Trophoblast cell (in vitro differentiated cells and primary cell): ENCODE measurements at regions not wholly inside any gene's neighbourhood (a gene's known extent, or its start where the extent isn't known, plus 50 kb on each side); places are given as distances from the start of the nearest gene placed in this dataset.

Source experiments
- DNase-seq, 2 donors: peaks; one replicate each; pipeline ENCODE4 v3.0.0-alpha.2; 2016
- H2AFZ ChIP-seq: 2 replicates; pipeline ENCODE4 v1.6.1; 2013; ENCODE audit warnings: low read length, moderate library complexity, mild to moderate bottlenecking; ENCODE audit not compliant: insufficient read depth, poor library complexity
- H2AK5ac ChIP-seq: 2 replicates; pipeline ENCODE4 v1.6.1; 2013; ENCODE audit warnings: mild to moderate bottlenecking, low read length
- H2BK120ac ChIP-seq: 2 replicates; pipeline ENCODE4 v1.6.1; 2013; ENCODE audit warnings: low read length, mild to moderate bottlenecking, moderate library complexity; ENCODE audit not compliant: insufficient read depth, poor library complexity
- H2BK12ac ChIP-seq: 2 replicates; pipeline ENCODE4 v1.6.1; 2013; ENCODE audit warnings: mild to moderate bottlenecking, low read length, moderate library complexity
- H2BK5ac ChIP-seq: 2 replicates; pipeline ENCODE4 v1.6.1; 2013; ENCODE audit warnings: low read length, low read depth, moderate library complexity, mild to moderate bottlenecking; ENCODE audit not compliant: poor library complexity
- H3K14ac ChIP-seq: 2 replicates; pipeline ENCODE4 v1.6.1; 2013; ENCODE audit warnings: mild to moderate bottlenecking, low read length
- H3K18ac ChIP-seq: 2 replicates; pipeline ENCODE4 v1.6.1; 2013; ENCODE audit warnings: mild to moderate bottlenecking, low read length
- H3K23ac ChIP-seq: 2 replicates; pipeline ENCODE4 v1.6.1; 2013; ENCODE audit warnings: low read length
- H3K27ac ChIP-seq: 2 replicates; pipeline ENCODE4 v1.5.1; 2013; ENCODE audit warnings: low read depth, mild to moderate bottlenecking, inconsistent platforms, low read length, moderate library complexity
- H3K27me3 ChIP-seq: 2 replicates; pipeline ENCODE4 v1.6.1; 2013; ENCODE audit warnings: inconsistent platforms, mild to moderate bottlenecking, low read length, moderate library complexity; ENCODE audit not compliant: insufficient read depth
- H3K36me3 ChIP-seq, 2 experiments: 1 replicate in 1 of 2; 2 replicates in 1 of 2; pipeline ENCODE4 v1.6.1; 2013; ENCODE audit warnings: low read length in 2 of 2, mild to moderate bottlenecking in 2 of 2, moderate library complexity in 1 of 2; ENCODE audit not compliant: insufficient read depth in 2 of 2, control insufficient read depth in 1 of 2
- H3K4ac ChIP-seq: 2 replicates; pipeline ENCODE4 v1.6.1; 2013; ENCODE audit warnings: low read depth, mild to moderate bottlenecking, low read length, moderate library complexity
- H3K4me1 ChIP-seq, 2 experiments: 1 replicate in 1 of 2; 2 replicates in 1 of 2; pipeline ENCODE4 v1.6.1; 2013; ENCODE audit warnings: low read length in 2 of 2, mild to moderate bottlenecking in 2 of 2, moderate library complexity in 1 of 2; ENCODE audit not compliant: insufficient read depth in 2 of 2, control insufficient read depth in 1 of 2
- H3K4me2 ChIP-seq: 2 replicates; pipeline ENCODE4 v1.6.1; 2013; ENCODE audit warnings: inconsistent platforms, mild to moderate bottlenecking, low read length, moderate library complexity
- H3K4me3 ChIP-seq: 2 replicates; pipeline ENCODE4 v1.5.1; 2013; ENCODE audit warnings: mild to moderate bottlenecking, low read depth, low read length, inconsistent platforms
- H3K79me1 ChIP-seq: one replicate; pipeline ENCODE4 v1.6.1; 2013; ENCODE audit warnings: low read length
- H3K79me2 ChIP-seq: 2 replicates; pipeline ENCODE4 v1.6.1; 2013; ENCODE audit warnings: low read length, mild to moderate bottlenecking; ENCODE audit not compliant: control insufficient read depth, insufficient read depth, poor library complexity
- H3K9ac ChIP-seq: 2 replicates; pipeline ENCODE4 v1.6.1; 2013; ENCODE audit warnings: mild to moderate bottlenecking, low read length
- H3K9me3 ChIP-seq: 2 replicates; pipeline ENCODE4 v1.6.1; 2013; ENCODE audit warnings: low read depth, mild to moderate bottlenecking, control low read depth, inconsistent platforms, low read length; ENCODE audit not compliant: insufficient read depth
- H4K12ac ChIP-seq: 2 replicates; pipeline ENCODE4 v1.6.1; 2013; ENCODE audit warnings: low read depth, mild to moderate bottlenecking, low read length, moderate library complexity
- H4K8ac ChIP-seq: 2 replicates; pipeline ENCODE4 v1.6.1; 2013; ENCODE audit warnings: low read depth, mild to moderate bottlenecking, low read length, moderate library complexity
- H4K91ac ChIP-seq: one replicate; pipeline ENCODE4 v1.6.1; 2013; ENCODE audit warnings: low read depth, mild to moderate bottlenecking, low read length, moderate library complexity
- WGBS: extraction: QIAGEN DNeasy Blood & Tissue Kit; methylation state at CpG from one replicate; pipeline ENCODE4 v1.1.7; 2013; ENCODE audit warnings: missing lambda C conversion rate; ENCODE audit not compliant: insufficient read length, insufficient coverage; ENCODE audit errors: extremely low coverage; 5-methylcytosine and 5-hydroxymethylcytosine counted together

- Histone ChIP-seq H3K9me3 (peaks cover 10% of the 10 kb centered on the region), H3K9ac (no peak overlapping the region), H3K27me3 (no peaks in the 10 kb centered on the region), H3K4me3 (no peak overlapping the region), H2BK120ac (no peak overlapping the region), H3K27ac (no peak overlapping the region), H3K79me2 (no peaks in the 10 kb centered on the region), H4K91ac (no peak overlapping the region), H2AFZ (no peak overlapping the region), H3K4me1 (peaks cover 6 to 8% of the 10 kb centered on the region in 2 experiments), H3K23ac (no peak overlapping the region), H2AK5ac (no peak overlapping the region), H4K8ac (no peak overlapping the region), H2BK5ac (no peak overlapping the region), H3K4me2 (no peak overlapping the region), H4K12ac (no peak overlapping the region), H3K4ac (no peak overlapping the region), H3K14ac (no peak overlapping the region), H3K18ac (no peak overlapping the region), H3K36me3 (no peaks in the 10 kb centered on the region), H2BK12ac (no peak overlapping the region), H3K79me1 (no peaks in the 10 kb centered on the region)
- WGBS: no CpG with 5 or more reads among the region's 7 CpGs
- no peak for DNase-seq
Measured at GRCh38 chr13:31053091-31053490, 108.6 kb downstream of the HSPH1 start.

DNA sequence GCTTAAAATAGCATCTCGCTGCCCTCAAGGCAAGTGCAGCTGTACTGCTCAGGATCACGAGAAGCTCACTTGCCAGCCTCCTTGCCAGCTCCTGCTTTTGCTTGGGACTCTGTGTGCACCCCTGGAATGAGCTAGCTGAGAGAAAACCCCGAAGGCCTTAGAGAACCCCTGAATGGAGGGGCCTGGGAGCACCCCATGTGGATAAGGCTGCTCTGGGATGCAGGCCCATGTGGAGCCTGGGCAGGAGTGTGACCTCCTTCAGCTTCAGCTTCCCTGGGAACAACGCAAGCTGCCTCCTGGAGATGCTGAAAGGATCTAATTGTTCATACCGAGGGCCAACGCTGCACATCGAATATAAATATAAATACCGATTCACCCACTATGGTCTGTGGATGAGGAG lies 109.2 kb downstream of the HSPH1 start:
- Histone ChIP-seq H3K18ac (no peak overlapping the region), H3K79me1 (no peaks in the 10 kb centered on the region), H3K36me3 (no peaks in the 10 kb centered on the region), H3K4me1 (peaks cover 6 to 8% of the 10 kb centered on the region in 2 experiments), H3K4ac (no peak overlapping the region), H4K12ac (no peak overlapping the region), H3K23ac (no peak overlapping the region), H2AFZ (no peak overlapping the region), H3K9me3 (peaks cover 10% of the 10 kb centered on the region), H3K27ac (no peak overlapping the region), H3K27me3 (no peaks in the 10 kb centered on the region), H4K8ac (no peak overlapping the region), H3K9ac (no peak overlapping the region), H3K4me2 (no peak overlapping the region), H4K91ac (no peak overlapping the region), H3K4me3 (no peak overlapping the region), H3K79me2 (no peaks in the 10 kb centered on the region), H2BK12ac (no peak overlapping the region), H3K14ac (no peak overlapping the region), H2BK120ac (no peak overlapping the region), H2AK5ac (no peak overlapping the region), H2BK5ac (no peak overlapping the region)
- no CpG with 5 or more reads among the region's 8 CpGs for WGBS
- no peak for DNase-seq

GRCh38 chr13:31051999-31052398 lies 109.7 kb downstream of the HSPH1 start:
- Histone ChIP-seq H4K8ac (no peak overlapping the region), H3K4me3 (no peak overlapping the region), H3K36me3 (no peaks in the 10 kb centered on the region), H3K27ac (no peak overlapping the region), H3K18ac (no peak overlapping the region), H3K4ac (no peak overlapping the region), H4K91ac (no peak overlapping the region), H2BK5ac (no peak overlapping the region), H3K79me1 (no peaks in the 10 kb centered on the region), H4K12ac (no peak overlapping the region), H3K9ac (no peak overlapping the region), H3K27me3 (no peaks in the 10 kb centered on the region), H3K14ac (no peak overlapping the region), H3K23ac (no peak overlapping the region), H3K4me2 (no peak overlapping the region), H3K4me1 (peaks cover 6 to 8% of the 10 kb centered on the region in 2 experiments), H2BK12ac (no peak overlapping the region), H3K79me2 (no peaks in the 10 kb centered on the region), H2AFZ (no peak overlapping the region), H2AK5ac (no peak overlapping the region), H3K9me3 (peaks cover 10% of the 10 kb centered on the region), H2BK120ac (no peak overlapping the region)
- no CpG with 5 or more reads among the region's 8 CpGs for WGBS
- no peak for DNase-seq

GRCh38 chr13:31050486-31051400 lies 111.0 kb downstream of the HSPH1 start:
- Histone ChIP-seq H2BK12ac (no peak overlapping the region), H3K27ac (no peak overlapping the region), H2AK5ac (no peak overlapping the region), H2BK120ac (no peak overlapping the region), H3K4me2 (no peak overlapping the region), H3K79me2 (no peaks in the 10 kb centered on the region), H3K9me3 (peaks cover 9% of the 10 kb centered on the region), H4K8ac (no peak overlapping the region), H3K4ac (no peak overlapping the region), H3K18ac (no peak overlapping the region), H3K23ac (no peak overlapping the region), H3K4me3 (no peak overlapping the region), H4K12ac (no peak overlapping the region), H3K36me3 (no peaks in the 10 kb centered on the region), H3K14ac (no peak overlapping the region), H3K9ac (no peak overlapping the region), H2BK5ac (no peak overlapping the region), H4K91ac (no peak overlapping the region), H3K4me1 (peaks cover 13 to 15% of the 10 kb centered on the region in 2 experiments), H3K79me1 (peaks cover 6% of the 10 kb centered on the region), H3K27me3 (no peaks in the 10 kb centered on the region), H2AFZ (no peak overlapping the region)
- peak in 1 of 2 donors; percentile 10 for DNase-seq
- WGBS: no CpG with 5 or more reads among the region's 6 CpGs
